ENCODE measurements at regions not wholly inside any gene's neighbourhood (a gene's known extent, or its start where the extent isn't known, plus 50 kb on each side); places are given as distances from the start of the nearest gene placed in this dataset.

DNA sequence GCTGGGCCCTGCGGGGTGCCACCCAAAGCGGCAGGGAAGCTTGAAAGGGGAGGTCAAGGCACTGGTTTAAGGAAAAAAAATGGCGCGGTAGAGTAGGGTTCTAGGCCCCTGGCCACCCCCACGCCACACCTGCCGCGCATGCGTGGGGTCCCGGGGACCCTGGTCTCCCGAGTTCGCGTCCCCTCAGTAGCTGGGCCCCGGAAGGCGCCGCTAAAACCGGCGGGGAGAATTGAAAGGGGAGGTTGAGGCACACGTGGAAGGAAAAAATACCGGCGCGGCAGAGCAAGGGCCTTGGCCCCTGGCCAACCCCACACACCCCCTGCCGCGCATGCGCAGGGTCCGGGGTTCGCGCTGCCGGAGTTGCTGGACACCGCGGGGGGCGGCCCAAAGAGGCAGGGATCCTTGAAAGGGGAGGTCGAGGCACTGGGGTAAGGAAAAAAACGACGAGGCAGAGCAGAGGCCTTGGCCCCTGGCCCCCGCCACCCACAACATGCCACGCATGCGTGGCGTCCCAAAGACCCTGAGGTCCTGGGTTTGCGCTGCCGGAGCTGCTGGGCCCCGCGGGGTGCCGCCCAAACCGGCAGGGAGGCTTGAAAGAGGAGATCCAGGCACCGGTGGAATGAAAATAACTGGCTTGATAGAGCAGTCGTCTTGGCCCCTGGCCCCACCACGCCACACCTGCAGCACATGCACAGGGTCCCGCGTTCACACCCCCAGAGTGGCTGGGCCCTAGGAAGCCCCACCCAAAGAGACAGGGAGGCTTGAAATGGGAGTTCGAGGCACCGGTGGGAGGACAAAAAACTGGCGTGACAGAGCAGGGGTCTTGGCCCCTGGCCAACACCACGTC is 314.5 kb downstream of the ALG10 start:
- no peaks in the 10 kb centered on the region for H3F3A ChIP-seq (replicated peaks; ENCODE audit: insufficient read depth)
- TF ChIP-seq FOSL2 (IDR thresholded peaks at IDR 0.05; ENCODE audit: borderline replicate concordance, low read depth): no peak
- no peak for TF ChIP-seq MXI1 (IDR thresholded peaks at IDR 0.05; ENCODE audit: low read depth, low read length)
- TF ChIP-seq FOXM1 (IDR thresholded peaks at IDR 0.05; ENCODE audit: low read depth): no peak
- TF ChIP-seq NRF1 (IDR thresholded peaks at IDR 0.05; ENCODE audit: low read depth, low read length): 0 out of 2 replicates have a peak, but pooled peaks have one; percentile 17
- TF ChIP-seq GATA2 (CRISPR knock-in tag; IDR thresholded peaks at IDR 0.05): no peak
- TF ChIP-seq YY1 (IDR thresholded peaks at IDR 0.05; ENCODE audit: low read depth): no peak
- no peak for TF ChIP-seq RXRA (IDR thresholded peaks at IDR 0.05; ENCODE audit: borderline replicate concordance, low read depth)
- TF ChIP-seq SMC3 (IDR thresholded peaks at IDR 0.05; ENCODE audit: low read depth, low read length): no peak
- TF ChIP-seq, protein P1, sequence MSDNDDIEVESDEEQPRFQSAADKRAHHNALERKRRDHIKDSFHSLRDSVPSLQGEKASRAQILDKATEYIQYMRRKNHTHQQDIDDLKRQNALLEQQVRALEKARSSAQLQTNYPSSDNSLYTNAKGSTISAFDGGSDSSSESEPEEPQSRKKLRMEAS (IDR thresholded peaks at IDR 0.05; ENCODE audit: low read depth): no peak
- TF ChIP-seq NFIC (IDR thresholded peaks at IDR 0.05; ENCODE audit: borderline replicate concordance): peak; percentile 37; the same call in 1 of the 2 replicates
- no peak for TF ChIP-seq RAD21 (IDR thresholded peaks at IDR 0.05; ENCODE audit: low read length)
- TF ChIP-seq TCF12 (IDR thresholded peaks at IDR 0.05): no peak
- TF ChIP-seq, protein P2, sequence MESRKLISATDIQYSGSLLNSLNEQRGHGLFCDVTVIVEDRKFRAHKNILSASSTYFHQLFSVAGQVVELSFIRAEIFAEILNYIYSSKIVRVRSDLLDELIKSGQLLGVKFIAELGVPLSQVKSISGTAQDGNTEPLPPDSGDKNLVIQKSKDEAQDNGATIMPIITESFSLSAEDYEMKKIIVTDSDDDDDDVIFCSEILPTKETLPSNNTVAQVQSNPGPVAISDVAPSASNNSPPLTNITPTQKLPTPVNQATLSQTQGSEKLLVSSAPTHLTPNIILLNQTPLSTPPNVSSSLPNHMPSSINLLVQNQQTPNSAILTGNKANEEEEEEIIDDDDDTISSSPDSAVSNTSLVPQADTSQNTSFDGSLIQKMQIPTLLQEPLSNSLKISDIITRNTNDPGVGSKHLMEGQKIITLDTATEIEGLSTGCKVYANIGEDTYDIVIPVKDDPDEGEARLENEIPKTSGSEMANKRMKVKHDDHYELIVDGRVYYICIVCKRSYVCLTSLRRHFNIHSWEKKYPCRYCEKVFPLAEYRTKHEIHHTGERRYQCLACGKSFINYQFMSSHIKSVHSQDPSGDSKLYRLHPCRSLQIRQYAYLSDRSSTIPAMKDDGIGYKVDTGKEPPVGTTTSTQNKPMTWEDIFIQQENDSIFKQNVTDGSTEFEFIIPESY (IDR thresholded peaks at IDR 0.05; ENCODE audit: borderline replicate concordance, low read depth): no peak
- DNase-seq: peak; percentile 57
- H3K9ac ChIP-seq: no peak overlapping the region
- H3K4me2 ChIP-seq: 0 out of 2 replicates have a peak overlapping the region, but pooled peaks have one; percentile 19
- 4% methylated on average over 31 of the region's 53 CpGs for WGBS (ENCODE audit: low lambda C conversion rate)
- peaks cover 92% of the 10 kb centered on the region for H3K27me3 ChIP-seq (ENCODE audit: insufficient read depth)
- H3K9me2 ChIP-seq: no peaks in the 10 kb centered on the region
- no peaks in the 10 kb centered on the region for H4K20me1 ChIP-seq (ENCODE audit: insufficient read depth)
- no peaks in the 10 kb centered on the region for H3K36me3 ChIP-seq (replicated peaks in 1 of 2; ENCODE audit: control insufficient read depth in 1 of 2, insufficient read depth in 2 of 2, low read length in 1 of 2)
- ChIA-PET POLR2A (no interaction called here), CTCF (no interaction called here)
- no peaks in the 10 kb centered on the region for H3K9me3 ChIP-seq
- H3K4me3 ChIP-seq (ENCODE audit: low read depth in 2 of 2, low read length in 1 of 2): peak overlapping the region in 1 of 2 experiments; percentile 12; a peak in 2 of 4 replicates
- H2AFZ ChIP-seq (ENCODE audit: low read depth): no peak overlapping the region
- no peaks in the 10 kb centered on the region for H3K79me2 ChIP-seq (ENCODE audit: insufficient read depth)
- H3K27ac ChIP-seq (ENCODE audit: low read depth in 2 of 2, low read length in 1 of 2): no peak overlapping the region
- no peaks in the 10 kb centered on the region for H3K4me1 ChIP-seq (ENCODE audit: control insufficient read depth in 1 of 2, insufficient read depth in 2 of 2, low read depth in 1 of 2, low read length in 1 of 2)

DNA sequence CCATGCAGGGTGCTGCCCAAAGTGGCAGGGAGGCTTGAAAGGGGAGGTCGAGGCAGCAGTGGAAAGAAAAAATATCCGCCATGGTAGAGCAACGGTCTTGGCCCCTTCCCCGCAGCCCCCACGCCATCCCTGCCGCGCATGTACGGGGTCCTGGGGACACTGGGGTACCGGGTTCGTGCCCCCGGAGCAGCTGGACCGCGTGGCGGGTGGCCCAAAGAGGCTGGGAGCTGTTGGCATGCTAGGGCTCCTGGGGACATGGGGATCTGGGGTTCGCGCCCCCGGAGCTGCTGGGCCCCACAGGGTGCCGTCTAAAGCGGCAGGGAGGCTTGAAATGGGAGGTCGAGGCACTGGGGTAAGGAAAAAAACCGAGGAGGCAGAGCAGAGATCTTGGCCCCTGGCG is 316.5 kb downstream of the ALG10 start:
- 15% methylated on average over 22 of the region's 22 CpGs for WGBS (ENCODE audit: low lambda C conversion rate)
- no peaks in the 10 kb centered on the region for H3K9me2 ChIP-seq
- ChIA-PET CTCF (no interaction called here), POLR2A (no interaction called here)
- no peak overlapping the region for H3K9ac ChIP-seq
- H3K27ac ChIP-seq (ENCODE audit: low read depth in 2 of 2, low read length in 1 of 2): no peak overlapping the region
- no peaks in the 10 kb centered on the region for H3F3A ChIP-seq (replicated peaks; ENCODE audit: insufficient read depth)
- no peak overlapping the region for H3K4me2 ChIP-seq
- no peak for DNase-seq
- no peak overlapping the region for H3K4me3 ChIP-seq (ENCODE audit: low read depth in 2 of 2, low read length in 1 of 2)
- H3K36me3 ChIP-seq (replicated peaks in 1 of 2; ENCODE audit: control insufficient read depth in 1 of 2, insufficient read depth in 2 of 2, low read length in 1 of 2): no peaks in the 10 kb centered on the region
- peaks cover 96% of the 10 kb centered on the region for H3K27me3 ChIP-seq (ENCODE audit: insufficient read depth)
- no peaks in the 10 kb centered on the region for H3K79me2 ChIP-seq (ENCODE audit: insufficient read depth)
- no peaks in the 10 kb centered on the region for H4K20me1 ChIP-seq (ENCODE audit: insufficient read depth)
- H2AFZ ChIP-seq (ENCODE audit: low read depth): no peak overlapping the region
- no peaks in the 10 kb centered on the region; a peak in 1 of 4 replicates for H3K4me1 ChIP-seq (ENCODE audit: control insufficient read depth in 1 of 2, insufficient read depth in 2 of 2, low read depth in 1 of 2, low read length in 1 of 2)
- H3K9me3 ChIP-seq: no peaks in the 10 kb centered on the region
- TF ChIP-seq, protein P3, sequence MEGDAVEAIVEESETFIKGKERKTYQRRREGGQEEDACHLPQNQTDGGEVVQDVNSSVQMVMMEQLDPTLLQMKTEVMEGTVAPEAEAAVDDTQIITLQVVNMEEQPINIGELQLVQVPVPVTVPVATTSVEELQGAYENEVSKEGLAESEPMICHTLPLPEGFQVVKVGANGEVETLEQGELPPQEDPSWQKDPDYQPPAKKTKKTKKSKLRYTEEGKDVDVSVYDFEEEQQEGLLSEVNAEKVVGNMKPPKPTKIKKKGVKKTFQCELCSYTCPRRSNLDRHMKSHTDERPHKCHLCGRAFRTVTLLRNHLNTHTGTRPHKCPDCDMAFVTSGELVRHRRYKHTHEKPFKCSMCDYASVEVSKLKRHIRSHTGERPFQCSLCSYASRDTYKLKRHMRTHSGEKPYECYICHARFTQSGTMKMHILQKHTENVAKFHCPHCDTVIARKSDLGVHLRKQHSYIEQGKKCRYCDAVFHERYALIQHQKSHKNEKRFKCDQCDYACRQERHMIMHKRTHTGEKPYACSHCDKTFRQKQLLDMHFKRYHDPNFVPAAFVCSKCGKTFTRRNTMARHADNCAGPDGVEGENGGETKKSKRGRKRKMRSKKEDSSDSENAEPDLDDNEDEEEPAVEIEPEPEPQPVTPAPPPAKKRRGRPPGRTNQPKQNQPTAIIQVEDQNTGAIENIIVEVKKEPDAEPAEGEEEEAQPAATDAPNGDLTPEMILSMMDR (IDR thresholded peaks at IDR 0.05): no peak
- TF ChIP-seq SIN3A (IDR thresholded peaks at IDR 0.05; ENCODE audit: borderline replicate concordance, low read depth, low read length) (no peak), GATA2 (CRISPR knock-in tag; IDR thresholded peaks at IDR 0.05) (no peak), RXRA (IDR thresholded peaks at IDR 0.05; ENCODE audit: borderline replicate concordance, low read depth) (no peak), TAF1 (IDR thresholded peaks at IDR 0.05; ENCODE audit: borderline replicate concordance, low read depth, low read length) (no peak), POLR2AphosphoS5 (IDR thresholded peaks at IDR 0.05; ENCODE audit: low read depth, low read length) (no peak), YY1 (IDR thresholded peaks at IDR 0.05; ENCODE audit: low read depth) (no peak), RFX5 (IDR thresholded peaks at IDR 0.05; ENCODE audit: low read length) (no peak)
- TF ChIP-seq, protein P4, sequence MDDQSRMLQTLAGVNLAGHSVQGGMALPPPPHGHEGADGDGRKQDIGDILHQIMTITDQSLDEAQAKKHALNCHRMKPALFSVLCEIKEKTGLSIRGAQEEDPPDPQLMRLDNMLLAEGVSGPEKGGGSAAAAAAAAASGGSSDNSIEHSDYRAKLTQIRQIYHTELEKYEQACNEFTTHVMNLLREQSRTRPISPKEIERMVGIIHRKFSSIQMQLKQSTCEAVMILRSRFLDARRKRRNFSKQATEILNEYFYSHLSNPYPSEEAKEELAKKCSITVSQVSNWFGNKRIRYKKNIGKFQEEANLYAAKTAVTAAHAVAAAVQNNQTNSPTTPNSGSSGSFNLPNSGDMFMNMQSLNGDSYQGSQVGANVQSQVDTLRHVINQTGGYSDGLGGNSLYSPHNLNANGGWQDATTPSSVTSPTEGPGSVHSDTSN (IDR thresholded peaks at IDR 0.05): no peak
- TF ChIP-seq, protein P5, sequence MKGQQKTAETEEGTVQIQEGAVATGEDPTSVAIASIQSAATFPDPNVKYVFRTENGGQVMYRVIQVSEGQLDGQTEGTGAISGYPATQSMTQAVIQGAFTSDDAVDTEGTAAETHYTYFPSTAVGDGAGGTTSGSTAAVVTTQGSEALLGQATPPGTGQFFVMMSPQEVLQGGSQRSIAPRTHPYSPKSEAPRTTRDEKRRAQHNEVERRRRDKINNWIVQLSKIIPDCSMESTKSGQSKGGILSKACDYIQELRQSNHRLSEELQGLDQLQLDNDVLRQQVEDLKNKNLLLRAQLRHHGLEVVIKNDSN (IDR thresholded peaks at IDR 0.05; ENCODE audit: borderline replicate concordance, low read depth): no peak
